HCT116 (cell line): ENCODE measurements at regions not wholly inside any gene's neighbourhood (a gene's known extent, or its start where the extent isn't known, plus 50 kb on each side); places are given as distances from the start of the nearest gene placed in this dataset.

Experiments used
- ATAC-seq: fragments of 200-7000 bp; cut with Tn5 transposase; 2 replicates; pipeline ENCODE4 v1.9.1; 2020; ENCODE audit warnings: mild to moderate bottlenecking, moderate library complexity
- BruUV-seq: library from RNA; stranded (reverse); fragments of 400-500 nt; replicated peaks from 2 replicates; lab custom pipeline; 2021; lab: Mats Ljungman, UMichigan
- CTCF ChIA-PET: fragments of 300-600 bp; sonication (Branson Sonifier 250); formaldehyde crosslinking; loops from one replicate; lab custom pipeline; 2021; ENCODE audit warnings: antibody characterized with exemption; lab: Charles Lee
- POLR2A ChIA-PET: fragments of 300-600, 350-600 bp; sonication (Branson Sonifier 250); formaldehyde crosslinking; loops from one replicate; lab custom pipeline; 2021; ENCODE audit warnings: antibody characterized with exemption; lab: Charles Lee
- RAD21 ChIA-PET, 2 experiments: fragments of 300-600 bp; sonication (Branson Sonifier 250); formaldehyde crosslinking; loops; one replicate each; lab custom pipeline; 2023; ENCODE audit warnings: low total read pairs in 2 of 2; ENCODE audit not compliant: uncharacterized antibody in 2 of 2, unreplicated experiment in 2 of 2, low non-redundant PET in 1 of 2; lab: Charles Lee
- DNase-seq: peaks from one replicate; pipeline ENCODE4 v3.0.0-alpha.2; 2010; ENCODE audit warnings: low read depth, low spot score
- H2AFZ ChIP-seq: fragments of 200-600 bp; shearing (Covaris generic), sonication (generic); 2 replicates; pipeline ENCODE4 v1.6.1; 2017; ENCODE audit warnings: low read depth, mixed run types, mixed read lengths, antibody characterized with exemption, low read length; ENCODE audit not compliant: poor library complexity, severe bottlenecking
- H3K27ac ChIP-seq: 2 replicates; pipeline ENCODE4 v1.5.1; 2012; ENCODE audit warnings: low read depth, low read length
- H3K27me3 ChIP-seq: fragments of 200-600 bp; sonication (generic); 2 replicates; pipeline ENCODE4 v1.6.1; 2016; ENCODE audit warnings: mixed run types, low read length, mixed read lengths; ENCODE audit not compliant: insufficient read depth
- H3K36me3 ChIP-seq, 2 experiments: fragments of 200-500 bp in 1 of 2; fragments of 200-600 bp in 1 of 2; sonication (Bioruptor generic) in 1 of 2; sonication (generic) in 1 of 2; 2 replicates each; pipeline versions ENCODE4 v1.5.1 to v1.6.1; 2014 to 2016; ENCODE audit warnings: low read length in 2 of 2, inconsistent platforms in 1 of 2, mixed read lengths in 1 of 2, mixed run types in 1 of 2; ENCODE audit not compliant: insufficient read depth in 2 of 2, control insufficient read depth in 1 of 2
- H3K4me1 ChIP-seq, 2 experiments: fragments of 200-600 bp in 1 of 2; sonication (generic) in 1 of 2; 2 replicates each; pipeline versions ENCODE4 v1.5.1 to v1.6.1; 2012 to 2017; ENCODE audit warnings: low read length in 2 of 2, inconsistent platforms in 1 of 2, mild to moderate bottlenecking in 1 of 2, mixed read lengths in 1 of 2, mixed run types in 1 of 2, moderate library complexity in 1 of 2; ENCODE audit not compliant: insufficient read depth in 2 of 2, control insufficient read depth in 1 of 2
- H3K4me2 ChIP-seq: fragments of 200-600 bp; sonication (generic); 2 replicates; pipeline ENCODE4 v1.6.1; 2017; ENCODE audit warnings: mixed run types, low read length, mixed read lengths
- H3K4me3 ChIP-seq, 2 experiments: fragments of 200-600 bp in 1 of 2; sonication (generic) in 1 of 2; replicated peaks in 1 of 2; 2 replicates each; pipeline ENCODE4 v1.5.1; 2011 to 2016; ENCODE audit warnings: low read length in 2 of 2, control low read depth in 1 of 2, low read depth in 1 of 2, mild to moderate bottlenecking in 1 of 2, mixed read lengths in 1 of 2, mixed run types in 1 of 2
- H3K79me2 ChIP-seq: fragments of 200-600 bp; sonication (generic); 2 replicates; pipeline ENCODE4 v1.6.1; 2017; ENCODE audit warnings: mild to moderate bottlenecking, mixed run types, low read length, moderate library complexity, mixed read lengths; ENCODE audit not compliant: insufficient read depth
- H3K9ac ChIP-seq: fragments of 200-600 bp; sonication (generic); 2 replicates; pipeline ENCODE4 v1.6.1; 2016; ENCODE audit warnings: low read length, mixed read lengths
- H3K9me2 ChIP-seq: fragments of 200-600 bp; sonication (generic), shearing (Covaris generic); 2 replicates; pipeline ENCODE4 v1.6.1; 2017; ENCODE audit warnings: mixed run types, mild to moderate bottlenecking, moderate library complexity; ENCODE audit not compliant: insufficient read depth
- H3K9me3 ChIP-seq, 2 experiments: fragments of 200-500 bp in 1 of 2; fragments of 200-600 bp in 1 of 2; sonication (Bioruptor generic) in 1 of 2; sonication (generic) in 1 of 2; 2 replicates each; pipeline ENCODE4 v1.6.1; 2014 to 2017; ENCODE audit warnings: low read length in 2 of 2, mixed read lengths in 2 of 2, inconsistent platforms in 1 of 2, low read depth in 1 of 2, mild to moderate bottlenecking in 1 of 2, mixed run types in 1 of 2, moderate library complexity in 1 of 2; ENCODE audit not compliant: control insufficient read depth in 1 of 2, insufficient read depth in 1 of 2
- H4K20me1 ChIP-seq: fragments of 200-600 bp; sonication (generic), shearing (Covaris generic); 2 replicates; pipeline ENCODE4 v1.6.1; 2017; ENCODE audit warnings: mixed run types, mild to moderate bottlenecking, moderate library complexity; ENCODE audit not compliant: insufficient read depth
- ATF3 ChIP-seq: IDR thresholded peaks from 2 replicates; pipeline ENCODE4 v1.6.1; 2012
- CBX3 ChIP-seq: IDR thresholded peaks from 2 replicates; pipeline ENCODE4 v1.6.1; 2012; ENCODE audit warnings: low read depth
- EGR1 ChIP-seq: IDR thresholded peaks from 2 replicates; pipeline ENCODE4 v1.6.1; 2012; ENCODE audit warnings: low read depth
- ELF1 ChIP-seq: IDR thresholded peaks from 2 replicates; pipeline ENCODE4 v1.6.1; 2012; ENCODE audit warnings: low read depth, borderline replicate concordance
- FOSL1 ChIP-seq: IDR thresholded peaks from 2 replicates; pipeline ENCODE4 v1.6.1; 2012; ENCODE audit warnings: low read depth
- JUND ChIP-seq: IDR thresholded peaks from 2 replicates; pipeline ENCODE4 v1.6.1; 2012
- MAX ChIP-seq: IDR thresholded peaks from 2 replicates; pipeline ENCODE4 v1.6.1; 2012
- POLR2A ChIP-seq: IDR thresholded peaks from 2 replicates; pipeline ENCODE4 v1.7.0; 2011; ENCODE audit warnings: borderline replicate concordance; ENCODE audit not compliant: insufficient read depth, insufficient read length; ENCODE audit errors: extremely low read depth
- POLR2AphosphoS5 ChIP-seq: IDR thresholded peaks from 2 replicates; pipeline ENCODE4 v1.6.1; 2011; ENCODE audit warnings: mild to moderate bottlenecking, low read depth, low read length, moderate library complexity
- RAD21 ChIP-seq: IDR thresholded peaks from 2 replicates; pipeline ENCODE4 v1.6.1; 2012; ENCODE audit warnings: low read depth, mild to moderate bottlenecking
- REST ChIP-seq: IDR thresholded peaks from 2 replicates; pipeline ENCODE4 v1.6.1; 2012; ENCODE audit warnings: low read depth
- SIN3A ChIP-seq: IDR thresholded peaks from 2 replicates; pipeline ENCODE4 v1.6.1; 2012; ENCODE audit warnings: low read depth
- SP1 ChIP-seq: IDR thresholded peaks from 2 replicates; pipeline ENCODE4 v1.6.1; 2012; ENCODE audit warnings: low read depth
- TCF7L2 ChIP-seq: IDR thresholded peaks from 2 replicates; pipeline ENCODE4 v1.7.0; 2011; ENCODE audit warnings: borderline replicate concordance, inconsistent platforms; ENCODE audit not compliant: insufficient read depth, insufficient read length; ENCODE audit errors: extremely low read depth
- ZBTB33 ChIP-seq: IDR thresholded peaks from 2 replicates; pipeline ENCODE4 v1.6.1; 2011; ENCODE audit warnings: mild to moderate bottlenecking, low read length, moderate library complexity; ENCODE audit not compliant: insufficient replicate concordance; ENCODE audit errors: extremely low read depth
- ZFX ChIP-seq: fragments of 450-650 bp; IDR thresholded peaks from 2 replicates; pipeline ENCODE4 v1.6.1; 2017
- ZNF274 ChIP-seq: fragments of 200-500 bp; sonication (Bioruptor generic); IDR thresholded peaks from 2 replicates; pipeline ENCODE4 v1.6.1; 2014; ENCODE audit warnings: mild to moderate bottlenecking, low read depth, low read length, inconsistent platforms
- intact Hi-C: fragments of 100-400 bp; cut with micrococcal nuclease; formaldehyde crosslinking; loops from 2 replicates; pipeline ENCODE4 v1.10.0; 2022

GRCh38 chr17:77840513-77841165, 117.9 kb upstream of the TNRC6C start:
- intact Hi-C loops = no loop called here
- Histone ChIP-seq H3K9me2 (no peaks in the 10 kb centered on the region), H3K4me1 (peaks cover 19 to 41% of the 10 kb centered on the region in 2 experiments), H3K36me3 (no peaks in the 10 kb centered on the region), H3K27me3 (no peaks in the 10 kb centered on the region), H4K20me1 (no peaks in the 10 kb centered on the region), H3K9ac (no peak overlapping the region), H3K79me2 (no peaks in the 10 kb centered on the region), H3K27ac (no peak overlapping the region), H3K4me2 (no peak overlapping the region), H3K4me3 (no peak overlapping the region), H3K9me3 (no peaks in the 10 kb centered on the region), H2AFZ (no peak overlapping the region)
- no peak for ATAC-seq
- RAD21 ChIA-PET = no interaction called here
- no peak for DNase-seq
- CTCF ChIA-PET = no interaction called here
- no peak for TF ChIP-seq ZBTB33
- no peak for TF ChIP-seq REST
- TF ChIP-seq JUND = no peak
- TF ChIP-seq MAX = no peak
- TF ChIP-seq ZNF274 = no peak
- TF ChIP-seq ELF1 = no peak
- TF ChIP-seq CBX3 = no peak
- no peak for TF ChIP-seq TCF7L2
- no peak for TF ChIP-seq SIN3A
- TF ChIP-seq POLR2AphosphoS5 = no peak
- TF ChIP-seq EGR1 = no peak
- no peak for TF ChIP-seq ZFX
- no peak for TF ChIP-seq FOSL1
- no peak for TF ChIP-seq RAD21
- no peak for TF ChIP-seq SP1
- TF ChIP-seq ATF3 = no peak
- TF ChIP-seq POLR2A = no peak
- BruUV-seq = no TSS peak
- POLR2A ChIA-PET = no interaction called here
